ENCODE measurements at regions not wholly inside any gene's neighbourhood (a gene's known extent, or its start where the extent isn't known, plus 50 kb on each side); places are given as distances from the start of the nearest gene placed in this dataset.

GRCh38 chr3:159252772-159253384, 451.0 kb downstream of the MFSD1 start:
- peak; percentile 89 to 90 for TF ChIP-seq CTCF (conservative IDR thresholded peaks at IDR 0.05; ENCODE audit: low read depth in 2 of 2)
- TF ChIP-seq POLR2AphosphoS5 (IDR thresholded peaks at IDR 0.05; ENCODE audit: low read depth), result no peak
- DNase-seq (ENCODE audit: low spot score) (peak; percentile 66), ATAC-seq (no peak; the same call in 2 of the 3 replicates)
- no peaks in the 10 kb centered on the region for H3K27me3 ChIP-seq (ENCODE audit: insufficient read depth)
- Mint-ChIP-seq H3K9me3 (no peaks in the 10 kb centered on the region), H3K4me3 (no peak overlapping the region), H3K36me3 (ENCODE audit: low read depth) (no peaks in the 10 kb centered on the region), H3K4me1 (no peaks in the 10 kb centered on the region), H3K27me3 (ENCODE audit: insufficient read depth, low read depth, poor library complexity) (no peaks in the 10 kb centered on the region), H3K27ac (no peak overlapping the region)
- no peak overlapping the region for H3K4me2 ChIP-seq
- H3K4me1 ChIP-seq (ENCODE audit: insufficient read depth), result no peaks in the 10 kb centered on the region
- no peaks in the 10 kb centered on the region for H4K20me1 ChIP-seq (replicated peaks; ENCODE audit: insufficient read depth)
- H3K27ac ChIP-seq (ENCODE audit: low read depth), result no peak overlapping the region
- H3K79me2 ChIP-seq (replicated peaks; ENCODE audit: insufficient read depth), result no peaks in the 10 kb centered on the region
- H3F3A ChIP-seq (replicated peaks; ENCODE audit: low read depth), result no peaks in the 10 kb centered on the region
- H3K4me3 ChIP-seq, result no peak overlapping the region
- no peaks in the 10 kb centered on the region for H3K9me2 ChIP-seq (ENCODE audit: insufficient read depth)
- no peaks in the 10 kb centered on the region for H3K36me3 ChIP-seq (ENCODE audit: insufficient read depth)
- H2AFZ ChIP-seq, result no peak overlapping the region

- no peaks in the 10 kb centered on the region for H3K27me3 ChIP-seq (ENCODE audit: insufficient read depth)
- H3K36me3 ChIP-seq (ENCODE audit: insufficient read depth), result no peaks in the 10 kb centered on the region
- H2AFZ ChIP-seq, result no peak overlapping the region
- H3K4me2 ChIP-seq, result no peak overlapping the region
- DNase-seq (ENCODE audit: low spot score), result no peak
- H3K4me3 ChIP-seq, result no peak overlapping the region
- no peaks in the 10 kb centered on the region for H3K9me2 ChIP-seq (ENCODE audit: insufficient read depth)
- no peaks in the 10 kb centered on the region for H3F3A ChIP-seq (replicated peaks; ENCODE audit: low read depth)
- Mint-ChIP-seq H3K9me3 (no peaks in the 10 kb centered on the region), H3K4me1 (no peaks in the 10 kb centered on the region), H3K27ac (no peak overlapping the region), H3K27me3 (ENCODE audit: insufficient read depth, low read depth, poor library complexity) (no peaks in the 10 kb centered on the region), H3K36me3 (ENCODE audit: low read depth) (no peaks in the 10 kb centered on the region), H3K4me3 (no peak overlapping the region)
- H3K79me2 ChIP-seq (replicated peaks; ENCODE audit: insufficient read depth), result no peaks in the 10 kb centered on the region
- no peak for ATAC-seq
- H4K20me1 ChIP-seq (replicated peaks; ENCODE audit: insufficient read depth), result no peaks in the 10 kb centered on the region
- H3K27ac ChIP-seq (ENCODE audit: low read depth), result no peak overlapping the region
- H3K4me1 ChIP-seq (ENCODE audit: insufficient read depth), result no peaks in the 10 kb centered on the region
- TF ChIP-seq CREB1 (CRISPR knock-in tag; IDR thresholded peaks at IDR 0.05; ENCODE audit: low read depth) (no peak), ETS1 (IDR thresholded peaks at IDR 0.05) (no peak), NANOG (IDR thresholded peaks at IDR 0.05; ENCODE audit: borderline replicate concordance) (no peak), EZH2phosphoT487 (IDR thresholded peaks at IDR 0.05; ENCODE audit: unreplicated experiment) (no peak), EZH2 (IDR thresholded peaks at IDR 0.05; ENCODE audit: low read depth, unreplicated experiment) (no peak), ZNF114 (CRISPR knock-in tag; IDR thresholded peaks at IDR 0.05) (no peak), POLR2AphosphoS5 (IDR thresholded peaks at IDR 0.05; ENCODE audit: low read depth) (no peak), ZNF331 (CRISPR knock-in tag; IDR thresholded peaks at IDR 0.05; ENCODE audit: low read depth) (no peak), STAT1 (IDR thresholded peaks at IDR 0.05; ENCODE audit: unreplicated experiment) (no peak), REST (IDR thresholded peaks at IDR 0.05; ENCODE audit: unreplicated experiment) (no peak), JUNB (IDR thresholded peaks at IDR 0.05; ENCODE audit: unreplicated experiment) (no peak)
Observed at GRCh38 chr3:159253860-159254259, 452.0 kb downstream of the MFSD1 start.
